ENCODE measurements at regions not wholly inside any gene's neighbourhood (a gene's known extent, or its start where the extent isn't known, plus 50 kb on each side); places are given as distances from the start of the nearest gene placed in this dataset.

- TF ChIP-seq CTCF (IDR thresholded peaks at IDR 0.05) (no peak), ZFX (IDR thresholded peaks at IDR 0.05; ENCODE audit: borderline replicate concordance) (no peak)
Observed at GRCh38 chr14:105873870-105874512, 347.6 kb downstream of the TMEM121 start.

All from 22Rv1 (cell line).